CD8-positive, alpha-beta memory T cell (primary cell): ENCODE measurements at regions not wholly inside any gene's neighbourhood (a gene's known extent, or its start where the extent isn't known, plus 50 kb on each side); places are given as distances from the start of the nearest gene placed in this dataset.

Experiments used
- CTCF ChIA-PET: fragments of 350-600 bp; sonication (Branson Sonifier 250); formaldehyde crosslinking; loops from one replicate; lab custom pipeline; 2021; ENCODE audit warnings: antibody characterized with exemption; lab: Charles Lee
- POLR2A ChIA-PET: fragments of 350-600 bp; sonication (Branson Sonifier 250); formaldehyde crosslinking; loops from one replicate; lab custom pipeline; 2021; ENCODE audit warnings: antibody characterized with exemption; lab: Charles Lee
- DNase-seq, 5 donors: peaks; one replicate each; pipeline versions ENCODE4 v3.0.0 to v3.0.0-alpha.2; 2020 to 2022; ENCODE audit warnings: mixed read lengths in 1 of 5
- H3K27ac ChIP-seq: one replicate; pipeline ENCODE4 v1.7.0; 2013; ENCODE audit warnings: low read depth, mild to moderate bottlenecking, low read length, moderate library complexity
- H3K27me3 ChIP-seq: 2 replicates; pipeline ENCODE4 v1.7.0; 2013; ENCODE audit warnings: low read length, mild to moderate bottlenecking; ENCODE audit not compliant: insufficient read depth, poor library complexity, severe bottlenecking
- H3K36me3 ChIP-seq: 2 replicates; pipeline ENCODE4 v1.7.0; 2013; ENCODE audit warnings: mild to moderate bottlenecking, low read length, moderate library complexity; ENCODE audit not compliant: insufficient read depth
- H3K4me1 ChIP-seq: 2 replicates; pipeline ENCODE4 v1.7.0; 2013; ENCODE audit warnings: mild to moderate bottlenecking, low read length, moderate library complexity; ENCODE audit not compliant: insufficient read depth
- H3K4me3 ChIP-seq: 2 replicates; pipeline ENCODE4 v1.7.0; 2013; ENCODE audit warnings: mild to moderate bottlenecking, low read length
- H3K9me3 ChIP-seq: 2 replicates; pipeline ENCODE4 v1.7.0; 2013; ENCODE audit warnings: mild to moderate bottlenecking, low read length
- H3K27ac Mint-ChIP-seq, 8 donors: one replicate each; pipeline ENCODE4 v1.8.0; 2020 to 2021; ENCODE audit warnings: mixed read lengths in 8 of 8, mild to moderate bottlenecking in 6 of 8, inconsistent platforms in 3 of 8, moderate library complexity in 3 of 8
- H3K27me3 Mint-ChIP-seq, 2 donors: one replicate each; pipeline ENCODE4 v1.8.0; 2020 to 2021; ENCODE audit warnings: mixed read lengths in 2 of 2, mild to moderate bottlenecking in 1 of 2, moderate library complexity in 1 of 2
- H3K36me3 Mint-ChIP-seq, 3 donors: one replicate each; pipeline ENCODE4 v1.8.0; 2020 to 2021; ENCODE audit warnings: mixed read lengths in 3 of 3, inconsistent platforms in 1 of 3, mild to moderate bottlenecking in 1 of 3
- H3K4me1 Mint-ChIP-seq, 3 donors: one replicate each; pipeline ENCODE4 v1.8.0; 2020 to 2021; ENCODE audit warnings: mixed read lengths in 3 of 3, inconsistent platforms in 1 of 3, mild to moderate bottlenecking in 1 of 3
- H3K4me3 Mint-ChIP-seq, 7 donors: one replicate each; pipeline ENCODE4 v1.8.0; 2020 to 2021; ENCODE audit warnings: mixed read lengths in 7 of 7, mild to moderate bottlenecking in 6 of 7, moderate library complexity in 4 of 7, inconsistent platforms in 2 of 7
- H3K9me3 Mint-ChIP-seq, 5 donors: one replicate each; pipeline ENCODE4 v1.8.0; 2020 to 2022; ENCODE audit warnings: mixed read lengths in 5 of 5, mild to moderate bottlenecking in 3 of 5, moderate library complexity in 2 of 5, inconsistent platforms in 1 of 5

DNA sequence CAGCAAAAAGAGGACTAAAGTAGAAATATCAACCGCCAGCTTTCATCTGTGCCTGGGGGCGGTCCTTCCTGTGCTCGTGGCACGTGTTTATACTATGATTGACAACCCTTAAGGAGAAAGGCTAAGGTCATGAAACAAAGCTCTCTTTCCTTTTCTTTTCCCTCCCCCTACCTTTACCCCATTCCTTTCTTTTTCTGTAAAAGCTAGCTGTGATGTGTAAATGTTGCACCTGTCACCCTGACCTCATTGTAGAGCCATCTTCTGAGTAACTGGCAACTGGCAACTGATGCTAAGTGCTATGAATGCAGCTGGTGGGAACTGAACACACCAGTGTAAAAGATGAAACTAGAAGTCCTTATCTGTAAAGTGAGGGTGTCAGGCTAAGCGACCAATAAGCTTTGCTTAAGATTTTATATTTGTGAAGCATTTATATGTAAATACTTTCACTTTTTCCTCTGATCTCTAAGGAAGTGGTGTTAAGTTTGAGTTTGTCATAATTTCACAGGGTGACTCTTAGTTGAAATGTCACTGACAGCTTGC is 102.8 kb upstream of the BCAT1 start:
- DNase-seq, result peak; percentile 25 to 83 (median 73)
- ChIA-PET CTCF (interaction anchor here (0.7 to 1.9 kb wide), 9 partner anchors 8 to 103 kb away, joined by 3 to 8 read pairs (median 4); no protein-coding TSS in a partner anchor), POLR2A (interaction anchor here (0.5 to 1.5 kb wide), 11 partner anchors 12 to 1780 kb away, joined by 3 to 22 read pairs (median 3); partner anchors contain the start of genes DNAI7, ETFRF1 and KRAS)
- Histone ChIP-seq H3K4me1 (peaks cover 34% of the 10 kb centered on the region), H3K27ac (peak overlapping the region; percentile 78), H3K27me3 (no peaks in the 10 kb centered on the region), H3K9me3 (peaks cover 2% of the 10 kb centered on the region), H3K36me3 (no peaks in the 10 kb centered on the region), H3K4me3 (peak overlapping the region; percentile 64)
- Mint-ChIP-seq H3K27ac (peak overlapping the region; percentile 91 to 99 (median 98)), H3K9me3 (peaks cover 0 to 3% (median 0%) of the 10 kb centered on the region in 5 donors), H3K27me3 (peaks cover 0 to 3% of the 10 kb centered on the region in 2 donors), H3K36me3 (peaks cover 2 to 19% (median 10%) of the 10 kb centered on the region in 3 donors), H3K4me3 (peak overlapping the region; percentile 91 to 100 (median 98)), H3K4me1 (peaks cover 39 to 48% (median 43%) of the 10 kb centered on the region in 3 donors)

- CTCF ChIA-PET, result interaction anchor here (0.7 to 1.9 kb wide), 7 partner anchors 9 to 104 kb away, joined by 3 to 8 read pairs (median 4); no protein-coding TSS in a partner anchor
- Histone ChIP-seq H3K27me3 (no peaks in the 10 kb centered on the region), H3K36me3 (no peaks in the 10 kb centered on the region), H3K27ac (peak overlapping the region; percentile 78), H3K4me1 (peaks cover 29% of the 10 kb centered on the region), H3K9me3 (peaks cover 3% of the 10 kb centered on the region), H3K4me3 (peak overlapping the region; percentile 64)
- H3K27ac Mint-ChIP-seq, result peak overlapping the region; percentile 91 to 99 (median 98)
- POLR2A ChIA-PET, result interaction anchor here (0.6 to 1.5 kb wide), 3 partner anchors 26 to 1781 kb away, joined by 3 to 22 read pairs (median 3); partner anchors contain the start of gene KRAS
- H3K9me3 Mint-ChIP-seq, result peaks cover 0 to 9% (median 2%) of the 10 kb centered on the region in 5 donors
- peak overlapping the region; percentile 91 to 100 (median 98) for H3K4me3 Mint-ChIP-seq
- peaks cover 0 to 3% of the 10 kb centered on the region in 2 donors for H3K27me3 Mint-ChIP-seq
- peaks cover 35 to 43% (median 37%) of the 10 kb centered on the region in 3 donors for H3K4me1 Mint-ChIP-seq
- H3K36me3 Mint-ChIP-seq, result peaks cover 2 to 19% (median 15%) of the 10 kb centered on the region in 3 donors
- DNase-seq, result no peak
These were observed 102.3 kb upstream of the BCAT1 start for GRCh38 chr12:25051171-25051570.

DNA sequence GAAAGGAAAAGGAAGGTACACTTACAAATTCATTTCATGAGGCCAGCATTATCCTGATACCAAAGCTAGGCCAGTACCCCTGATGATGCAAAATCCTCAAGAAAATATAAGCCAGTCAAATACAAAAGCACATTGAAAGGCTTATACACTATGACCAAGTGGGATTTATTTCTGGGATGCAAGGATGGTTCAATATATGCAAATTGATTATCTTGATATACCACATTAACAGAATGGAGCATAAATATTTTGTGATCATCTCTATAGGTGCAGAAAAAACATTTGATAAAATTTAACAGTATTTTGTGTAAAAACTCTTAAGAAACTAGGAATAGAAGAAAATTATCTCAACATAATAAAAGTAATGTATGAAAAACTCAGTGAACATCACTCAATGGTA is 97.0 kb upstream of the BCAT1 start:
- Mint-ChIP-seq H3K9me3 (peaks cover 3 to 19% (median 10%) of the 10 kb centered on the region in 5 donors), H3K36me3 (peaks cover 3 to 25% (median 4%) of the 10 kb centered on the region in 3 donors), H3K4me3 (no peak overlapping the region), H3K27me3 (peaks cover 0 to 2% of the 10 kb centered on the region in 2 donors), H3K4me1 (peaks cover 5 to 10% (median 9%) of the 10 kb centered on the region in 3 donors), H3K27ac (no peak overlapping the region)
- Histone ChIP-seq H3K27ac (no peak overlapping the region), H3K9me3 (peaks cover 3% of the 10 kb centered on the region), H3K4me1 (peaks cover 4% of the 10 kb centered on the region), H3K36me3 (no peaks in the 10 kb centered on the region), H3K27me3 (no peaks in the 10 kb centered on the region), H3K4me3 (no peak overlapping the region)
- no peak for DNase-seq
- POLR2A ChIA-PET, result no interaction called here
- CTCF ChIA-PET, result no interaction called here

DNA sequence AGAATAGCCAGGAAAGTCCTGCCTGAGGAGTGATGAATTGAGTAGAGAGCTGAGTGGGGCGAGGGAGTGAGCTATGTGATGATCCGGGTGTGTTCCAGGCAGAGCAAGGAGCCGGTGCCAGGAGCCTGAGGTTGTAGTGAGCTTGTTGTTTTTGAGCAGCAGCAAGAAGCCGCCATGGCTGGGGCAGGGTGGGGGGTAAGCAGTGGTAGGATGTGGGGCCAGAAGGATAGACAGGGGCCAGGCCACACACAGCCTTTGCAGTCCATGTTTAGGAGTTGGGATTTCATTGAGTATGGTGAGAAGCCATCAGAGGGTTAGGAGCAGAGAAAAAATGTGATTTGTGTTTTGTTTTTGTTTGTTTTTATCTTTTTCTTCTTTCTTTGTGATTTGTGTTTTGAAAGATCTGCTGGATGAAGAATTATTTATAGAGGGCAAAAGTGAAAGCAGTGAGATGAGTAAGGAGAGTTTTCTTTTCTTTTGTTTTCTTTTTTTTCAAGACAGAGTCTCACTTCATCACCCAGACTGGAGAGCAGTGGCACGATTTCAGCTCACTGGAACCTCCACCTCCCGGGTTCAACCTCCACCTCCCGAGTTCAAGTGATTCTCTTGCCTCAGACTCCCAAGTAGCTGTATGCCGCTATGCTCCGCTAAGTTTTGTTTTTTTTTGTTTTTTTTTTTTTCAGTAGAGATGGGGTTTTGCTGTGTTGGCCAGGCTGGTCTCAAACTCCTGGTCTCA is 92.3 kb upstream of the BCAT1 start:
- Histone ChIP-seq H3K27me3 (no peaks in the 10 kb centered on the region), H3K27ac (no peak overlapping the region), H3K36me3 (no peaks in the 10 kb centered on the region), H3K4me1 (no peaks in the 10 kb centered on the region), H3K9me3 (no peaks in the 10 kb centered on the region), H3K4me3 (no peak overlapping the region)
- CTCF ChIA-PET, result no interaction called here
- Mint-ChIP-seq H3K27me3 (peaks cover 15 to 19% of the 10 kb centered on the region in 2 donors), H3K4me1 (peaks cover 0 to 8% (median 8%) of the 10 kb centered on the region in 3 donors), H3K27ac (peak overlapping the region in 1 of 8 donors; percentile 74), H3K4me3 (no peak overlapping the region), H3K9me3 (peaks cover 3 to 10% (median 9%) of the 10 kb centered on the region in 5 donors), H3K36me3 (peaks cover 0 to 15% (median 1%) of the 10 kb centered on the region in 3 donors)
- no peak for DNase-seq
- POLR2A ChIA-PET, result no interaction called here

DNA sequence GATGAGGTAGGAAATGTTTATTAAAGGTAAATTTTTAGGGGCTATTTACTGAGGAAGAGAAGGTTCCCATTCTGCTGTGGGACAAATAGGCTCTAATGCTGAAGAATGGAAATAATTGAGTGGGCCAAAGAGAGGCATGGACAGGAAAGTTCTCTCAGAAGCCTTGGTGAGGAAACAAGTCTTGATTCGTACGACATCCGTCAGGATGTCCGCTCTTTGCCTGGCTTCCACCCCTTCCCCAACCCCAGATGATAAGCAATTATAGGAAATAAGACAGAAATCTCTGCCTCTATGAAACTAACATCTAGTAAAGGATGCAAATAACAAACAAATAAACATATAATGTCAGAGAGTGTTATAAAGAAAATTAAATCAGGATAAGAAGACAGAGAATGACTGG is 91.7 kb upstream of the BCAT1 start:
- no peak overlapping the region for H3K27ac Mint-ChIP-seq
- H3K27me3 Mint-ChIP-seq, result peaks cover 18 to 24% of the 10 kb centered on the region in 2 donors
- POLR2A ChIA-PET, result interaction anchor here (1.2 kb wide), 1 partner anchor 11 kb away, joined by 4 read pairs; no protein-coding TSS in a partner anchor
- Histone ChIP-seq H3K4me1 (no peaks in the 10 kb centered on the region), H3K9me3 (no peaks in the 10 kb centered on the region), H3K27me3 (no peaks in the 10 kb centered on the region), H3K4me3 (no peak overlapping the region), H3K27ac (no peak overlapping the region), H3K36me3 (no peaks in the 10 kb centered on the region)
- no peak overlapping the region for H3K4me3 Mint-ChIP-seq
- DNase-seq, result no peak
- CTCF ChIA-PET, result interaction anchor here (1.3 kb wide), 1 partner anchor 83 kb away, joined by 3 read pairs; no protein-coding TSS in a partner anchor
- H3K4me1 Mint-ChIP-seq, result peaks cover 0 to 8% (median 8%) of the 10 kb centered on the region in 3 donors
- peaks cover 0 to 12% (median 1%) of the 10 kb centered on the region in 3 donors for H3K36me3 Mint-ChIP-seq
- H3K9me3 Mint-ChIP-seq, result peaks cover 3 to 6% (median 6%) of the 10 kb centered on the region in 5 donors

- no peaks in the 10 kb centered on the region for H3K9me3 ChIP-seq
- CTCF ChIA-PET, result no interaction called here
- H3K27me3 ChIP-seq, result no peaks in the 10 kb centered on the region
- no peaks in the 10 kb centered on the region for H3K36me3 Mint-ChIP-seq
- no peaks in the 10 kb centered on the region for H3K36me3 ChIP-seq
- no peaks in the 10 kb centered on the region for H3K4me1 Mint-ChIP-seq
- no peak overlapping the region for H3K4me3 ChIP-seq
- no peaks in the 10 kb centered on the region for H3K4me1 ChIP-seq
- no peak overlapping the region for H3K27ac ChIP-seq
- no peak overlapping the region for H3K4me3 Mint-ChIP-seq
- POLR2A ChIA-PET, result no interaction called here
- no peak for DNase-seq
- no peak overlapping the region for H3K27ac Mint-ChIP-seq
- H3K27me3 Mint-ChIP-seq, result peaks cover 8 to 34% of the 10 kb centered on the region in 2 donors
- no peaks in the 10 kb centered on the region for H3K9me3 Mint-ChIP-seq
These were observed 85.8 kb upstream of the BCAT1 start for GRCh38 chr12:25034676-25035075.

DNA sequence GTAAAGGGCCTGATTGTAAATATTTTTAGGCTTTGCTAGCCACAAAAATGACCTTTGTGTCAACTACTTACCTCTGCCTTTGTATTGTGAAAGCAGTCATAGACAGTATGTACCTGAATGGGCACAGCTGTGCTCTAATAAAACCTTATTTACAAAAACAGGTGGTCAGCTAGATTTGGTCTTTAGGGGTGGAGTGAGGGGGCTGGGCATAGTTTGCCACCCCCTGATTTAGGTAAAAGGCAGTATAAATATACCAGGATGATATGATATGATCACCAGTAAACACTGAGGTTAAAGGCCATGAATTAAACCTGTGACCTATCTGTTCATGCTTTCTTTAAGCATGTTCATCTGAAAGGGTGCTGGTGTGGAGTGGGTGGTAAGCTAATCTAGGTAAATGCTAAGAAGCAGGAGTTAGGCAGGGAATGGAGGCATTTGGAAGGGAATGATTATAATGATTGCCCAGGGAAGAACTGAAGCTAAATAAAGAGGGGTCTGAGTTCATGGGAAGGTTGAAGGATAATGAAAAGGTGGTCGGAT is 77.1 kb upstream of the BCAT1 start:
- Mint-ChIP-seq H3K27me3 (no peaks in the 10 kb centered on the region), H3K4me1 (no peaks in the 10 kb centered on the region), H3K9me3 (no peaks in the 10 kb centered on the region), H3K27ac (no peak overlapping the region), H3K4me3 (no peak overlapping the region), H3K36me3 (no peaks in the 10 kb centered on the region)
- CTCF ChIA-PET, result interaction anchor here (1.0 kb wide), 1 partner anchor 26 kb away, joined by 4 read pairs; no protein-coding TSS in a partner anchor
- Histone ChIP-seq H3K27me3 (no peaks in the 10 kb centered on the region), H3K4me3 (no peak overlapping the region), H3K9me3 (no peaks in the 10 kb centered on the region), H3K27ac (no peak overlapping the region), H3K4me1 (no peaks in the 10 kb centered on the region), H3K36me3 (no peaks in the 10 kb centered on the region)
- DNase-seq, result no peak
- POLR2A ChIA-PET, result no interaction called here
